Spleen (tissue), 7 donors: ENCODE measurements at regions not wholly inside any gene's neighbourhood (a gene's known extent, or its start where the extent isn't known, plus 50 kb on each side); places are given as distances from the start of the nearest gene placed in this dataset.

Experiments
- POLR2A ChIP-seq, 3 donors: fragments of 450-650 bp; IDR thresholded peaks; one replicate each; pipeline ENCODE4 v1.5.1; 2017; ENCODE audit warnings: antibody characterized with exemption in 3 of 3, mild to moderate bottlenecking in 1 of 3
- POLR2AphosphoS5 ChIP-seq, 3 donors: sonication (generic); formaldehyde crosslinking; IDR thresholded peaks; one replicate each; pipeline ENCODE4 v1.5.1; 2017; ENCODE audit warnings: antibody characterized with exemption in 3 of 3
- TF ChIP-seq, protein P1 (sequence below), 11 experiments: fragments of 200-600 bp in 7 of 11; fragments of 450-650 bp in 4 of 11; sonication (generic) in 4 of 11; IDR thresholded peaks in 8 of 11; conservative IDR thresholded peaks in 3 of 11; 1 replicate in 7 of 11; 2 replicates in 4 of 11; pipeline versions ENCODE4 v1.4.0 to v1.8.0; 2016 to 2021; ENCODE audit warnings: antibody characterized with exemption in 11 of 11, inconsistent platforms in 4 of 11, mild to moderate bottlenecking in 1 of 11
- donor health status: DM: no; HTN: no; CAD: no; lungs with moderate emphysema.
- donor health status: DM: no; HTN: no; CAD: no.
- donor health status: DM: no; HTN: no; CAD: no.

DNA sequence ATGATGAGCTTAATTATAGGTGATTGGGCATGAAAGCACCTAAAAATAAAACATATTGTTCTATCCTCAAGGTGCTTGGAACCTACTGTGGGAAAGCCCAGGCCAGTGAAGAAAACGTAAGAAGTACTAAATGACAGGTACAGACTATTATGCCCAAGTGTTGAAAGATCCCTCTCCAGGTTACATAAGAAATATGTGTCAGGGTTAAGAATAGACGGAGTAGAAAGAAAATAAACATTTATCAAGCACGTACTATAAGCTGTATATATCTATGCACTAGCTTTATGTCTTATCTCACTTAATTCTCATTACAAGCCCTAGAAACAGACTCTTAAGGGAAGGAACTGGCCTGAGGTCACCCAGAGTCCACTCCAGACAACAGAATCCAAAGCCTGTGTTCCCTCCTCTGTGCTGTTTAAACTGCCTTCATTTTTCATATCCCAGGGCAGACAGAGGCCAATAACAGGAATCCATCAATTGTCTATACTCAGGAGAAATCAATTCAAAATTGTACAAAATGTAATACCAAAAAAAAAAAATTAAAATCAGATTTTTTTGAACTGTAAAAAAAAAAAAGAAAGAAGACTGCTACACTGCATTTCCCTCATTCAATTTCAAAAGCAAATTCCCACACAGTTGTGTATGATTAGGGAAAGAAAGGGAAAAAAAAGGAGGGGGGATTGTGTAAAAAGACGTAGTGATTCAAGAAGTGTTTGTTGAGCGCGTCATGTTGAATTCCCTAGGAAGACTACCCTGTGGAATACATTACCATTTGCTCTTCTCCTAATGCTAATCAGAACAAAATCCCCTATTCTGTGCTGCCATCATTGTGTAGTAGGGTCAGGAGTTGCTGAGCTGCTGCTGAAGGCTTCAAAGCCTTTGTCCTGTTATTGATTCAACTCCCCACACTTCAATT is 156.3 kb downstream of the IRS1 start:
- TF ChIP-seq POLR2A (IDR thresholded peaks at IDR 0.05) = no peak
- TF ChIP-seq, protein P1, sequence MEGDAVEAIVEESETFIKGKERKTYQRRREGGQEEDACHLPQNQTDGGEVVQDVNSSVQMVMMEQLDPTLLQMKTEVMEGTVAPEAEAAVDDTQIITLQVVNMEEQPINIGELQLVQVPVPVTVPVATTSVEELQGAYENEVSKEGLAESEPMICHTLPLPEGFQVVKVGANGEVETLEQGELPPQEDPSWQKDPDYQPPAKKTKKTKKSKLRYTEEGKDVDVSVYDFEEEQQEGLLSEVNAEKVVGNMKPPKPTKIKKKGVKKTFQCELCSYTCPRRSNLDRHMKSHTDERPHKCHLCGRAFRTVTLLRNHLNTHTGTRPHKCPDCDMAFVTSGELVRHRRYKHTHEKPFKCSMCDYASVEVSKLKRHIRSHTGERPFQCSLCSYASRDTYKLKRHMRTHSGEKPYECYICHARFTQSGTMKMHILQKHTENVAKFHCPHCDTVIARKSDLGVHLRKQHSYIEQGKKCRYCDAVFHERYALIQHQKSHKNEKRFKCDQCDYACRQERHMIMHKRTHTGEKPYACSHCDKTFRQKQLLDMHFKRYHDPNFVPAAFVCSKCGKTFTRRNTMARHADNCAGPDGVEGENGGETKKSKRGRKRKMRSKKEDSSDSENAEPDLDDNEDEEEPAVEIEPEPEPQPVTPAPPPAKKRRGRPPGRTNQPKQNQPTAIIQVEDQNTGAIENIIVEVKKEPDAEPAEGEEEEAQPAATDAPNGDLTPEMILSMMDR (IDR thresholded peaks at IDR 0.05 in 8 of 11, conservative IDR thresholded peaks at IDR 0.05 in 3 of 11) = no peak
- no peak for TF ChIP-seq POLR2AphosphoS5 (IDR thresholded peaks at IDR 0.05)
